Osteocyte (in vitro differentiated cells): ENCODE measurements at regions not wholly inside any gene's neighbourhood (a gene's known extent, or its start where the extent isn't known, plus 50 kb on each side); places are given as distances from the start of the nearest gene placed in this dataset.

Source experiments
- DNase-seq: peaks from one replicate; pipeline ENCODE4 v3.0.0; 2021; ENCODE audit warnings: mixed read lengths; ENCODE audit not compliant: unreplicated experiment; ENCODE audit errors: extremely low spot score
- H3K27ac Mint-ChIP-seq: one replicate; pipeline ENCODE4 v1.8.0; 2021; ENCODE audit warnings: mild to moderate bottlenecking, mixed read lengths; ENCODE audit not compliant: unreplicated experiment
- H3K27me3 Mint-ChIP-seq: one replicate; pipeline ENCODE4 v1.8.0; 2021; ENCODE audit warnings: mixed read lengths; ENCODE audit not compliant: unreplicated experiment
- H3K36me3 Mint-ChIP-seq: one replicate; pipeline ENCODE4 v1.8.0; 2021; ENCODE audit warnings: mixed read lengths; ENCODE audit not compliant: unreplicated experiment
- H3K4me1 Mint-ChIP-seq: one replicate; pipeline ENCODE4 v1.8.0; 2021; ENCODE audit warnings: mixed read lengths; ENCODE audit not compliant: unreplicated experiment
- H3K4me3 Mint-ChIP-seq: one replicate; pipeline ENCODE4 v1.8.0; 2021; ENCODE audit warnings: mild to moderate bottlenecking, moderate library complexity, mixed read lengths; ENCODE audit not compliant: unreplicated experiment
- H3K9me3 Mint-ChIP-seq: one replicate; pipeline ENCODE4 v1.8.0; 2021; ENCODE audit warnings: mixed read lengths; ENCODE audit not compliant: unreplicated experiment
- CTCF ChIP-seq: fragments of 200-600 bp; sonication (generic); IDR thresholded peaks from 2 replicates; pipeline ENCODE4 v1.5.0; 2021; ENCODE audit warnings: antibody characterized with exemption, mild to moderate bottlenecking, moderate library complexity

- H3K9me3 Mint-ChIP-seq: no peaks in the 10 kb centered on the region
- no peak overlapping the region for H3K4me3 Mint-ChIP-seq
- H3K4me1 Mint-ChIP-seq: peaks cover 39% of the 10 kb centered on the region
- DNase-seq: no peak
- peak overlapping the region; percentile 74 for H3K27ac Mint-ChIP-seq
- TF ChIP-seq CTCF: no peak
- no peaks in the 10 kb centered on the region for H3K27me3 Mint-ChIP-seq
- no peaks in the 10 kb centered on the region for H3K36me3 Mint-ChIP-seq
Measured at GRCh38 chr1:169003864-169004516, 102.5 kb upstream of the ATP1B1 start.

- no peaks in the 10 kb centered on the region for H3K9me3 Mint-ChIP-seq
Measured at GRCh38 chr1:169005776-169006175, 100.7 kb upstream of the ATP1B1 start.

GRCh38 chr1:169009666-169010065, 96.8 kb upstream of the ATP1B1 start:
- peaks cover 15% of the 10 kb centered on the region for H3K4me1 Mint-ChIP-seq
- no peaks in the 10 kb centered on the region for H3K27me3 Mint-ChIP-seq
- H3K27ac Mint-ChIP-seq: no peak overlapping the region
- no peak for TF ChIP-seq CTCF
- no peaks in the 10 kb centered on the region for H3K36me3 Mint-ChIP-seq
- H3K4me3 Mint-ChIP-seq: no peak overlapping the region
- DNase-seq: no peak
- H3K9me3 Mint-ChIP-seq: no peaks in the 10 kb centered on the region

More at GRCh38 chr1:169005776-169006175, 100.7 kb upstream of the ATP1B1 start:
- H3K36me3 Mint-ChIP-seq: no peaks in the 10 kb centered on the region
- no peak overlapping the region for H3K27ac Mint-ChIP-seq
- DNase-seq: no peak
- peaks cover 33% of the 10 kb centered on the region for H3K4me1 Mint-ChIP-seq
- no peaks in the 10 kb centered on the region for H3K27me3 Mint-ChIP-seq
- no peak overlapping the region for H3K4me3 Mint-ChIP-seq
- no peak for TF ChIP-seq CTCF

GRCh38 chr1:169012416-169012815, 94.1 kb upstream of the ATP1B1 start:
- no peak overlapping the region for H3K4me3 Mint-ChIP-seq
- no peaks in the 10 kb centered on the region for H3K9me3 Mint-ChIP-seq
- no peak for DNase-seq
- H3K36me3 Mint-ChIP-seq: no peaks in the 10 kb centered on the region
- H3K27me3 Mint-ChIP-seq: peaks cover 3% of the 10 kb centered on the region
- H3K4me1 Mint-ChIP-seq: no peaks in the 10 kb centered on the region
- no peak overlapping the region for H3K27ac Mint-ChIP-seq
- no peak for TF ChIP-seq CTCF

- no peak for DNase-seq
- Mint-ChIP-seq H3K27me3 (peaks cover 3% of the 10 kb centered on the region), H3K27ac (no peak overlapping the region), H3K4me3 (no peak overlapping the region), H3K36me3 (no peaks in the 10 kb centered on the region), H3K4me1 (no peaks in the 10 kb centered on the region), H3K9me3 (no peaks in the 10 kb centered on the region)
- TF ChIP-seq CTCF: no peak
Measured at GRCh38 chr1:169013821-169014220, 92.7 kb upstream of the ATP1B1 start.
